AML-193 (cell line): ENCODE measurements at regions not wholly inside any gene's neighbourhood (a gene's known extent, or its start where the extent isn't known, plus 50 kb on each side); places are given as distances from the start of the nearest gene placed in this dataset.

ENCODE experiments used
- DNase-seq, 2 experiments: peaks; one replicate each; lab custom pipeline; 2025; lab: John Stamatoyannopoulos, UW

- DNase-seq: no peak
Observed at GRCh38 chr20:50376888-50377459, 133.2 kb upstream of the PTPN1 start.

DNA sequence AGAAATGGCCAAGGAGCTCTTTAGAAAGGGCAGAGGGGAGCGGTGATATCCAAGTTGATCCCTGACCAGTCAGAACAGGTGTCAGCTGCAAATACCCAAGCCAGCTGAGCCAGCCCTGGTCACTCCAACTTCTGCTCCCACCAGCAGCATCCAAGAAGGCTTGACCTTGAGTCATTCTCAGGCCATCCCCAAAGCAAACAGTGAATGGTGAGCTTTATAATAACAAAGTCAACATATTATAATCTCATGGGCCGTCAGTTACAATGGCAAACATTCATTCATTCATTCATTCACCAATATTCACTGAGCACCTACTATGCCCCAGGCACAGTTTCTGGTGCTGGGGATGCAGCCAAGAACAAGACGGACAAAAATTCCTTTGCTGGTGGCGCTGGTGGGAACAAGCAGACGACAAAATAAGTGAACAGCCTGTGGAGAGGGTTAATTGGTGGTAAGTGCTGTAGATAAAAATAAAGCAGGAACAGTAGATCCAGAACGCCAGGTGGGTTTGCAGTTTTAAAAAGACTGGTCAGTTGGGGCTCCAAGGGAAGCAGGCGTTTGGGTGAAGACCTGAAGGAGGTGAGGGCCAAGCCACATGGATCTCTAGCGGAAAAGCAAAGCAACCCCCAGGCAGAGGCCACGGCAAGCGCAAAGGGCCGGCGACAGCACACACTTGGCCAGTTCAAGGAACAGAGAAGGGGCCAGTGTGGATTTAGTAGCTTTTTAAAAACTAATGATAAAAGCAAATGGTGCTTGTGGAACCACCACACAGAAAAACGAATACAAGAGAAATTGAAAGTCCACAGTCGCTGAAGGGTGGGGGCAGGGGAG, 131.8 kb upstream of the PTPN1 start:
- DNase-seq: no peak

GRCh38 chr20:50379049-50379990, 130.9 kb upstream of the PTPN1 start:
- DNase-seq: peak; percentile 65 to 85

- DNase-seq: no peak
Observed at GRCh38 chr20:50379991-50380696, 130.0 kb upstream of the PTPN1 start.

- DNase-seq: no peak
Observed at GRCh38 chr20:50380697-50381040, 129.5 kb upstream of the PTPN1 start.

GRCh38 chr20:50381075-50381732, 129.0 kb upstream of the PTPN1 start:
- DNase-seq: no peak

- peak; percentile 28 to 51 for DNase-seq
Observed at GRCh38 chr20:50381771-50382593, 128.2 kb upstream of the PTPN1 start.

GRCh38 chr20:50385733-50386640, 124.2 kb upstream of the PTPN1 start:
- no peak for DNase-seq

DNA sequence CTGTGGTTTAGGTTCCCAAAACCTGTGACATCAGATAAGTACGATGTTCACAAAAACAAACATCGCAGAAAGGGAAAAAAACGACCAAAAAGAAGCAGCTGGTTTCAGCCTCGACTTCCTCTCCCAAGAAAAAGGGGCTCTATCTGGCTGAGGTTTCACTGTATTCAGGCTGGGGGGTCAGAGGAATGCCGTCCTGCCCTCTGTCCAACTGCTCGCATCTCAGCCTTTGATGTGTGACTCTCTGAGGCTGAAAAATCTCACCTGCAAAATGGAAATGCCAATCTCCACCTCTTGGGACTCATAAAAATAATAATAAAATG, 123.6 kb upstream of the PTPN1 start:
- DNase-seq: no peak

GRCh38 chr20:50387218-50387995, 122.8 kb upstream of the PTPN1 start:
- no peak for DNase-seq

DNA sequence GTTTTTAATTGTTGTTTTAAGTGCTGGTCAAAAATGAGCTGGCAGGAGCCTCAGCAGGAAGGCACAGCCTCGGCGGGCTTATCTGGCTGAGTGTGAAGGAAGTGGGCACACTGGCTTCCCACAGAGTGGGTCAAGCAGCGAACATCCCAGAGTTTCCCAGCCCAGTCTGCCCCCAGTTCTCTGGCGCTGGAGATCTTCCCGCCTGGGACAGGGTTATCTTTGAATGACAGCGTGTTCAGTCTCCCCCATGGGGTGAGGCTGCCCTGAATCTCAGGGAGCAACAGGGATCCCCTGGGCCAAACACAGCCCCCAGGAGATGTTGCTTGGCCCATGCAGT, 122.2 kb upstream of the PTPN1 start:
- no peak for DNase-seq

DNA sequence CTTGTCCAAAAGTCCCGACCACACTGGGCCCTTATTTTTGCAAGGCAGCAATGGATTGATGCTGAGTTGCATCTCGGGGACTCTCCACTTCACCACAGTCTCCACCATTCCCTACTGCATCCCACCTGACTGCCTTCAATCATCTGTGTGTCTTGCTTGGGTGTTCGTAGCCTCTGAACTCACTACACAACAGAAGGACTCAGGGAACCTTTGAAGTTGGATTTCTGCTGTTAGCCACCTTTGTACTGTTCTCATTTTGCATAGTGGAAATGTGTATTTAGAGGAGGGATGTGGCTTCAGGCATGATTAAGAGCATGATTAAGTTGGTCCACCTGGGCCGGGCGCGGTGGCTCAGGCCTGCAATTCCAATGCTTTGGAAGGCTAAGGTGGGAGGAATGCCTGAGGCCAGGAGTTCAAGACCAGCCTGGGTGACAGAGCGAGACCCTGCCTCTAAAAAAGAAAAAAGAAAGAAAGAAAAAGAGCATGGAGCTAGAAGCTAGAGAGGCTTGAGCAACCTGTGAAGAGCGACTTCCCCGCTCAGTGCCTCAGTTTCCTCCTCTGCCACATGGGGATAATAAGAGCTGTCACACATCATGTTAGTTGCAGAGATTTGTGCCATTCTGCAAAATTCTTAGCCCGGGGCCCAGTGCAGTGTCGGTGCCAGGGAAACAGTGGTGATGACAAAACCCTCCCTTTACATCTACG, 121.3 kb upstream of the PTPN1 start:
- no peak for DNase-seq

GRCh38 chr20:50389438-50389807, 120.8 kb upstream of the PTPN1 start:
- no peak for DNase-seq

DNA sequence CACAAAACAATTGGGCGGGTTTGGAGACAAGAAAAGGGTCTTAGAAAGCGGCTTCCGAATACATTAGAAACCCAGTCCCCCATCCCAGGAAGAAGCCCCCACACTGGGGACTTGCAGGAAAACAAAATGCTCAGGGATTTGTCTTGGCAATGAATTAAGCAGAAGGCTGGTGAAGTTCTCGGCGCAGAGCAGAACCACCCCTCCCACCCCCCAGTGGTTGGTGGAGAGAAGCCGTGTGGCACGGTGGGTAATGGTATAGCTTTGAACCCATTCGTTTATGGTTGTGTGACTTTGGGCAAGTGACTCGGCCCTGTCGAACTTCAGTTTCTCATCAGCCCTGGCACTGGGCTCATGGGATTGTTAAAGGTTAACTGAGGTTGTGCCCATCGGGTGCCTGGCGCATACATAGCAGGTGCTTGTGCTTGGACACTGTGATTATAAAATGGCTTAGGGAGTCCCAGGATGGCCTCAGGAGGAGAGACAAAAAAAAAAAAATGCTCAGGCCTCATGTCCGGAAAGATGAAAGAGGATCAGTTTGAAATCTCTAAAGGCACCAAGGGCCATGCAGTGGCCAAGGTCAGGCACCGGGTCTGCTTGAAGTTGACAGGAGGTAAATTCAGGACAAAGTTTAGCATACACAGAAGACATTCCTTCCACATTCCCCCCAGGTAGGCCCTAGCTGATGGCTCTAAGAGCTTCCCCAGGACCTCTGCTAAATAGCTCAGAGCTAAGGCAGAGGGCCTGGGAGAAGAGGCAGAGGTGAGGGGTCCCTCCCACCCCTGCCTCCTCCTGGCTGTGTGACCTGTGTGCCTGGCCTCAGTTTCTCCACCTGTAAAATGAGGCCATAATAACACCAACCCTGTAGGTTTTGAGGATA, 120.1 kb upstream of the PTPN1 start:
- DNase-seq: no peak

GRCh38 chr20:50390685-50391443, 119.3 kb upstream of the PTPN1 start:
- DNase-seq: no peak

GRCh38 chr20:50391444-50392137, 118.6 kb upstream of the PTPN1 start:
- no peak for DNase-seq
